A549 (cell line): ENCODE measurements at regions not wholly inside any gene's neighbourhood (a gene's known extent, or its start where the extent isn't known, plus 50 kb on each side); places are given as distances from the start of the nearest gene placed in this dataset.

ENCODE experiments used
- BHLHE40 ChIP-seq: IDR thresholded peaks from 2 replicates; pipeline ENCODE4 v1.6.1; 2012; ENCODE audit warnings: low read depth, low read length, inconsistent platforms
- CHD2 ChIP-seq: fragments of 150-350 bp; IDR thresholded peaks from 2 replicates; pipeline ENCODE4 v1.6.1; 2014; ENCODE audit warnings: low read length; ENCODE audit not compliant: partially characterized antibody
- CTCF ChIP-seq: fragments of >200 bp; sonication (Bioruptor Twin); formaldehyde crosslinking; IDR thresholded peaks from 3 replicates; pipeline ENCODE4 v1.5.1; 2016
- GATA3 ChIP-seq: IDR thresholded peaks from 2 replicates; pipeline ENCODE4 v1.6.1; 2012; ENCODE audit warnings: borderline replicate concordance
- JUN ChIP-seq, 2 experiments: fragments of >200 bp; sonication (Bioruptor Twin); formaldehyde crosslinking; IDR thresholded peaks; 2 replicates in 1 of 2; 3 replicates in 1 of 2; pipeline ENCODE4 v1.6.1; 2016 to 2017
- KDM1A ChIP-seq: fragments of 200-600 bp; sonication (generic); IDR thresholded peaks from 2 replicates; pipeline ENCODE4 v1.6.1; 2016; ENCODE audit warnings: low read depth, mild to moderate bottlenecking
- MAX ChIP-seq: IDR thresholded peaks from 2 replicates; pipeline ENCODE4 v1.6.1; 2012
- NFE2L2 ChIP-seq: fragments of 150-350 bp; conservative IDR thresholded peaks from 2 replicates; pipeline ENCODE4 v1.6.1; 2014; ENCODE audit warnings: low read length
- NR3C1 ChIP-seq: fragments of >200 bp; sonication (Bioruptor Twin); formaldehyde crosslinking; IDR thresholded peaks from 3 replicates; pipeline ENCODE4 v1.6.1; 2017
- POLR2A ChIP-seq: IDR thresholded peaks from 2 replicates; pipeline ENCODE4 v1.6.1; 2012; ENCODE audit warnings: mild to moderate bottlenecking, low read length
- RAD21 ChIP-seq, 2 experiments: fragments of >200 bp in 1 of 2; sonication (Bioruptor Twin) in 1 of 2; formaldehyde crosslinking in 1 of 2; IDR thresholded peaks in 1 of 2; conservative IDR thresholded peaks in 1 of 2; 2 replicates in 1 of 2; 3 replicates in 1 of 2; pipeline ENCODE4 v1.6.1; 2012 to 2018; ENCODE audit warnings: inconsistent platforms in 1 of 2
- RCOR1 ChIP-seq: fragments of 150-350 bp; IDR thresholded peaks from 2 replicates; pipeline ENCODE4 v1.6.1; 2014; ENCODE audit warnings: antibody characterized with exemption, low read length, low read depth
- REST ChIP-seq: fragments of 200-600 bp; sonication (generic); IDR thresholded peaks from 2 replicates; pipeline ENCODE4 v1.6.1; 2016; ENCODE audit warnings: antibody characterized with exemption, mild to moderate bottlenecking, moderate library complexity
- ZC3H11A ChIP-seq: fragments of 450-650 bp; IDR thresholded peaks from 2 replicates; pipeline ENCODE4 v1.6.1; 2014; ENCODE audit warnings: antibody characterized with exemption, mild to moderate bottlenecking

GRCh38 chrX:98523521-98523920, 1639.8 kb downstream of the RPA4 start:
- no peak for TF ChIP-seq RCOR1
- no peak for TF ChIP-seq CTCF
- no peak for TF ChIP-seq GATA3
- no peak for TF ChIP-seq KDM1A
- no peak for TF ChIP-seq ZC3H11A
- no peak for TF ChIP-seq CHD2
- TF ChIP-seq MAX = no peak
- no peak for TF ChIP-seq JUN (IDR thresholded peaks at IDR 0.05)
- TF ChIP-seq NR3C1 = no peak
- no peak for TF ChIP-seq REST
- TF ChIP-seq BHLHE40 = no peak
- TF ChIP-seq POLR2A = no peak
- no peak for TF ChIP-seq NFE2L2
- no peak for TF ChIP-seq RAD21 (conservative IDR thresholded peaks at IDR 0.05 in 1 of 2, IDR thresholded peaks at IDR 0.05 in 1 of 2)
